Astrocyte (in vitro differentiated cells and primary cell): ENCODE measurements at regions not wholly inside any gene's neighbourhood (a gene's known extent, or its start where the extent isn't known, plus 50 kb on each side); places are given as distances from the start of the nearest gene placed in this dataset.
"Not testable (repeated sequence)": the region's sequence is repeated elsewhere in the genome, so short reads cannot be mapped to it uniquely, and the experiment has no call there.

Source experiments
- EZH2 ChIP-seq: IDR thresholded peaks from 2 replicates; pipeline ENCODE4 v1.6.1; 2012; ENCODE audit warnings: mild to moderate bottlenecking, low read length, inconsistent platforms; ENCODE audit not compliant: insufficient read depth
- TF ChIP-seq, protein P1 (sequence below): IDR thresholded peaks from 2 replicates; pipeline ENCODE4 v1.5.1; 2011; ENCODE audit warnings: low read depth, mild to moderate bottlenecking, inconsistent platforms, low read length, moderate library complexity; ENCODE audit not compliant: insufficient read depth

DNA sequence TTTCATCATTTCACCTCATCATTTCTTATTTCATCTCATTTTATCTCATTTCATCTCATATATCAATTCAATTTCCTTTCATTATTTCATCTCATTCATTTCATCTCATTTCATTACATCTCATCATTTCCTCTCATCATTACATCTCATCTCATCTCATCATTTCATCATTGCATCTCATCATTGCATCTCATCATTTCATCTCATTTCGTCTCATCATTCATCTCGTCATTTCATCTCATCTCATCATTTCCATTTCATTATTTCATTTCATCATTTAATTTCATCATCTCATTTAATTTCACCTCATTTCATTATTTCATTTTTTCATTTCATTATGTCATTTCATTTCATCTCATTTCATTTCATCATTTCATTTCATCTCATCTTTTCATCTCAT is 168.5 kb upstream of the FAM72C start:
- TF ChIP-seq EZH2: not testable (repeated sequence)
- TF ChIP-seq, protein P1, sequence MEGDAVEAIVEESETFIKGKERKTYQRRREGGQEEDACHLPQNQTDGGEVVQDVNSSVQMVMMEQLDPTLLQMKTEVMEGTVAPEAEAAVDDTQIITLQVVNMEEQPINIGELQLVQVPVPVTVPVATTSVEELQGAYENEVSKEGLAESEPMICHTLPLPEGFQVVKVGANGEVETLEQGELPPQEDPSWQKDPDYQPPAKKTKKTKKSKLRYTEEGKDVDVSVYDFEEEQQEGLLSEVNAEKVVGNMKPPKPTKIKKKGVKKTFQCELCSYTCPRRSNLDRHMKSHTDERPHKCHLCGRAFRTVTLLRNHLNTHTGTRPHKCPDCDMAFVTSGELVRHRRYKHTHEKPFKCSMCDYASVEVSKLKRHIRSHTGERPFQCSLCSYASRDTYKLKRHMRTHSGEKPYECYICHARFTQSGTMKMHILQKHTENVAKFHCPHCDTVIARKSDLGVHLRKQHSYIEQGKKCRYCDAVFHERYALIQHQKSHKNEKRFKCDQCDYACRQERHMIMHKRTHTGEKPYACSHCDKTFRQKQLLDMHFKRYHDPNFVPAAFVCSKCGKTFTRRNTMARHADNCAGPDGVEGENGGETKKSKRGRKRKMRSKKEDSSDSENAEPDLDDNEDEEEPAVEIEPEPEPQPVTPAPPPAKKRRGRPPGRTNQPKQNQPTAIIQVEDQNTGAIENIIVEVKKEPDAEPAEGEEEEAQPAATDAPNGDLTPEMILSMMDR: not testable (repeated sequence)
